HG03354 (cell line): ENCODE measurements at regions not wholly inside any gene's neighbourhood (a gene's known extent, or its start where the extent isn't known, plus 50 kb on each side); places are given as distances from the start of the nearest gene placed in this dataset.

Experiments
- ATAC-seq: cut with Tn5 transposase; IDR thresholded peaks from one replicate; pipeline ENCODE4 v1.9.1; 2021; ENCODE audit warnings: mild to moderate bottlenecking; ENCODE audit not compliant: unreplicated experiment, poor library complexity, severe bottlenecking

DNA sequence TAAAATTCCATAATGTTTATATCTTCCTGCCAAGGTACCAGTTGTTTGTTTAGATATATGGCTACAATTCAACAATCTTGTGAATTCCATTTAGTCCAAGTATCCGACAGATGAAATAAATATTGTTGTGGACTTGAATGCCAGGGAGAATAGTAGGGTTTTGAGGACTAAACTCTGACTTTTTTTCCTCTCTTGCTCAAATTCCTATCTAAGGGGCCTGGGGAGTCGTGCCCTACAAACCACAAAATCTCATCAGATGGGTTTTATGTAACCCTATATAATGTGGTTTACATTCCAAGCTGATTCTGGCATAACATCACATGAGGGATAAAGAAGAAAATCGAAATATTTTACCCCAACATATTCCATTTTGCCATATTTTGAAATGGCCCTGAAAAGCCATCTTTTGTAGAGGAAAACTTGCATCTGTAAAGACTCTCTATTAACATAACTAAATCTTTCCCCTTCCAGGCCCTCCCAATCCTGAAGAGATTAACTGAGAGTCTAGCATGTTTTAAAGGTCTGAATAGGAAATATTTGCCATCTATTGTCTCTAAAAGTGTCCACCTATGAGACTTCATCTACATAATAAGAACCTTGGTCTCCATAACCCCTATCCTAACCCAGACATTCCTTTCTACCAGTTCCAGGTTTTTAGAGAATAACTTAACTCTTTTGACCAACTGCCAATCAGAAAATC is 184.7 kb upstream of the KITLG start:
- ATAC-seq: no peak

DNA sequence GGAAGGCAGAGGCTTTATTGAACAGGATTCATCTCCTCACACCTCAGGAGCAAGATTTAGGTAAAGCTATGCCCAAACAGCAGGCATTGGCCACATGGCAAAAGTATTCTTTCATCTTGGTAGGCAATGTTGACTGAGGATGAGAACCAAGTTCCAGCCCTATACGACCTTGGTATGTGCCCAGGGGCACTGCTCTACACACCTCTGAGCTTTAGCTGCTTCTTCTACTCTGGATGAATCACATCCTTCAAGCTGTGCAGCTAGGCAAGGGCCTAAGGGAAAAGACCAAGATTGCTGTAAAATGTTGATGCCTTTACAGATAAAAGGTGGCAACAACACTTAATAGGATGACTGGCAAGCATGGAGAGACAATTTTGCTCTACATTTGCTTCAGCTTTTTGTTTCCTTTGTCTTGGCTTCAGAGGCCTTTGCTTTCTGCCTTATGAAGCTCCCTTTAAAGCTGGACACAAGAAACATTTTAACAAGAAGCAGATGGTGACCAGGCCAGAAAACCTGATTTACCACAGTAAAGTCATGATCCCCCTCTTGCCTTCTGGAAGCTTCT is 183.3 kb upstream of the KITLG start:
- ATAC-seq: no peak

DNA sequence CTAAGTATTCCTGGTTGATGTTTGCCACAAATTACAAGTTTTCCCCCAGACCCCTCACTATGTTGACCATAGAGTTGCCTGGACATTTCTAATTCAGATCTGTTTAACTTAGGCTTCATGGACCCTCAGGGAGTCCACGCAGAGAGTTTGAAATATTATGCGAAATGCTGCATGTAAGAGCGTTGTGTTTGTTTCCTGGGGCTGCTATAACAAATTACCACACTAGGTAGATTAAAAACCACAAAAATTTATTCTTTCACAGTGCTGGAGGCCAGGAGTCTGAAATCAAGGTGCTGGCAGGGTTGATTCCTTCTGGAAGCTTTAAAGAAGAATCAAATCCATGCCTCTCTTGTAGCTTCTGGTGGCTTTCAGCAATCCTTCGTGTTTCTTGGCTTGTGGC is 177.9 kb upstream of the KITLG start:
- no peak for ATAC-seq

DNA sequence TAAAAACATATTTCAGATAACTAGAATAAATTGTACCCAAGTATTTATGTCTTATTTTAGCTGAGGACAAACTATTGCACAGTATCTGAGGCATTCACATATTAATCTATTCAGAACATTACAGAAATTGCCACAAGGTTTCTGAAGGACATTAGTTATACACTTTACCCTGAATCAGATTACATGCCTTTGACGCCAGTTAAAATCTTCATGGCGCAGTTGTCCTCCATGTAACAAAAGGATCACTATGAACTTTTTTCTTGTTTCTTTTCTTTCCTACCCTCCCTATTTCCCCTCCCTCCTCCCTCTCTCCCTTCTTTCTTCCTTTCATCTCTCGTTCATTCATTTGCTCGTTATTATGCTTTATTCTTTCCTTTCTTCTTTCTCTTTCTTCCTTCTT is 176.6 kb upstream of the KITLG start:
- no peak for ATAC-seq

DNA sequence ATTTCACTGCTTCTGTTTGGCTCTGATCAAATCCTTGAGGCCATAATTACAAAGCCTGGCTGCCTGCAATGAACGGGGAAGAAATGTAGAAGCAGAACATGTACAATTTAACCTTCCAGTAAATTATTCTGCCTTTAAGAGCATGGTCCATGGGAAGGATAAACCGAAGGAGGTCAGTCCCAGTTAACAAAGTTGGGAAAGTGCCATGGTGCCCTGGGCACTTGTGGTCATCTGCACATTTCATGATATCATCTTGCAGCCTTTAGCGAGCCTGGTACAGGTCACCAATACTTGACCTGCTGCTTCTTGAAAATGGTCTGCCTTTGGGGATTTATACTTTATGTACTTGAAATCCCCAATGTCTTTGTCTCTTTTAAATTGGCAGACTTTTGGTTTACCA is 175.9 kb upstream of the KITLG start:
- ATAC-seq: no peak

DNA sequence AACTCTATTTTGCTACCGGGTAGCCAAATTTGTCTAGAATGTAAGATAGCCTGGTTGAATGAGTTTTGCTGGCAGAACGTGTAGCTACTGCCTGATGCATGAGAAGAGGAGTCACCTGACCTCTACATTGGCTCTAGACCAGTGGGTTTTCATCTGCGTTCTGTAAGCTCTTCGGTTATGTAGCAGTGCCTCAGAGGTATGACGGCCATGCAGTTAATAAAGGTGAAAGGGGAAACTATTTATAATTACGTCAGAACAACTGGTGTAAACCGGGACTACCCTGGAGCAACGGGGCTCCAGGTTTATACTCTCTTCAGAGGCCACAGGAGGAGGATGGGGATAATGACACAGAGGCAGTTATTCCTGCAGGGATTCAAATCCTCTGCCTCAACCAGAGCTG is 173.4 kb upstream of the KITLG start:
- no peak for ATAC-seq

DNA sequence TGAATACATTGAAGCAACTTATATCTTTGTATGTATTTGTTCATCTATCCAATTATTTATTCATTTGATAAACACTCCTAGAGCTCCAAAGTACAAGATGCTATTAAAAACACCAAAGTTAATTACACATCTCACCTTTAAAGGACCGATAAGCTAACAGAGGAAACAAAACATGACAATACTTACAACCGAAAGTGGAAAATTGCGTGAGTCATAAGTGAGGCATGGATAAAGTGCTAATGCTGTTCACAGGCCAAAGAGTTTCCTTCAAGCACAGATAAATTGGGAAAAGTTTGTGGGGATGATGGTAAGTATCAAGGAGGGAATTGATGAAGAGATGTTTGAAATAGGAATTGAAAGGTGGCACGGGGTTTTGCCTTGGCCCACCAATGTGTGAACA is 172.8 kb upstream of the KITLG start:
- no peak for ATAC-seq

DNA sequence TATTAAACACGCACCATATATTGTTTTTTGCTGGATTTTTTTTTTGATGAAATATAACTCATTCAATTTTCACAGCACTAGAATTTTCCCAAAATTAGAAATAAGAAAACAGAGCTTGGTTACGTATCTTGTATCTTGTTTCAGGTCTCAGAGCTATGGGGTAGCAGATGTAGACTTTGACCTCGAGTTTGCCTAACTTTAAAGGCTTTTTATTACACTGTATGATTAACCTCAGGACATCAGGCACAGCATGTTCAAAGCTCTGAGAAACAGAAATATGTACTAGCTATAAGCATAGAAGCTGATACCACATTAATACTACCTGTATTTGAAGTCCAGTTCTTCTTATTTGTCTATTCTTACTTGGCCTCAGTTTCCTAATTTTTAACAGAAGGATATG is 171.9 kb upstream of the KITLG start:
- no peak for ATAC-seq

DNA sequence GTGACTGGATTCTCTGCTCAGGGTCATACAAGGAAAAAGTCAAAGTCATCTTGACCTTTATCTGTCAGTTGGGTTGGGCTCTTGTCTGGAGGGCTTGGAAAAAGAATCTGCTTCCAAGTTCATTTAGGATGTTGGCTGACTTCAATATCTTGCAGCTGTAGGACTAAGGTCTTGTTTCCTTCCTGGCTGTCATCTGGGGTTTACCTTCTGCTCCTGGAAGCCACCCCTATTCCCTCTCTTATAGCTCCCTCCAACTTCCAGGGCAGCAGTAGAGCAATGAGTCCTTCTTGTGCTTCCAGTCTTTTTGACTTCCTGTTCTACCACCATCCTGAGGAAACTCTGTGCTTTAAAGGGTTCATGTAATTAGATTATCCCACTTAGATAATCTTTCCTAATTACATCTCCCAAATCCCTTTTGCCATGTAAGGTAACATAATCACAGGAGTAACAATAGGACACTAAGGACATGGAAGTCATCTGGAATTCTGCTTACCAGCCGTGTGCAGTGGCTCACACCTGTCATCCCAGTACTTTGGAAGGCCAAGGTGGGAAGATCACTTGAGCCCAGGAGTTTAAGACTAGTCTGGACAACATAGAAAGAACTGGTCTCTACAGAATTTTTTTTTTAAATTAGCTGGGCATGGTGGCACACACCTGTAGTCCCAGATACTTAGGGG is 170.7 kb upstream of the KITLG start:
- no peak for ATAC-seq

DNA sequence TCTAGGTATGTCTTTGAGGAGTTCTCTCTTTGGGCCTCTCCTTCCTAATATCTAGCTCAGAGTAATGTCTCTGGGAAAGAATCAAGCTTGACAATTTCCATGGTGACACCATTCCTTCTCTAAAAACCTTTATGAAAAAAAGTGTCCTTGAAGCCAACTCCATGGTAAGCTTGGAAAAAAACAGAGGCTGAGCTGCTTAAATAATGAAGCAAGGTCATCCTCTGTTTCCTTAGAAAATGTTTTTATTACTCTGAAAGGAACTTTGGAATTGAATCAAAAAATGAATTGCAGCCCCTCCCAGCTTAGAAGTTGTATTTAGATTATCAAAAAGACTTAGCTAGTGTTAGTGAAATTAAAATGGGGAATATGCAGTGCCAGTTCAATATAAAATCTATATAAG is 166.1 kb upstream of the KITLG start:
- no peak for ATAC-seq

DNA sequence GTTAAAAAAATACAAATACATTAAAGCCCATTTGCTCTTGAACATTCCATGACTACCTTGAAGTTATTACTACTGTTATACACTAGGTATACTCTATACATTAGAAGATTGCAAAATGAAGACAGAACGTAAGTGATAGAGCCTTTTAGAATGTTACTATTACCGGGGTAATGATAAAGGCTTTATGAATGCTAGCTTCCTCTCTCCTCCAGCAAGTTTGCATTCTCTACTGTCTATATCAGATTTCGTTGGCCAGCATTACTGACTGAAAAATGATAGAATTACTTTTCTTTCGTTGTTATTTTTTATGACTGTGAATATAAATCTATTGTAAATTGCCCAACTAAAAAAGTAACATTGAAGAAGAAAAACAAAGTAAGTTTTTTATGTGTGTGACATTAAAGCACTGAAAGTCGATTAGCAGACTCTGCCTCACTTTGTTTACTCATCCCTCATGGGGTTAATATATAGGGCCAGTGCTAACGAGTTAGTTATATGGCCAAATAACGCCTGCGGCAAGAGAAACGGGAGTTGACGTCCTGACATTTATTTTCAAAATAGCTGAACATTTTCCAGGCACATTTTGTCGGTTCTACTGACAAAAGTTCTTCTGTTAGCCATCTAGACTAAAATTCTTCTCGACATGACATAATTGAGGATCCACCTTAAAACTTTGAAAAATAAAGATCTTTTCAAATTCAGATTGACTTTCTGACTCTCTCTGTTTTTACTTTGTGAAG is 163.8 kb upstream of the KITLG start:
- no peak for ATAC-seq

DNA sequence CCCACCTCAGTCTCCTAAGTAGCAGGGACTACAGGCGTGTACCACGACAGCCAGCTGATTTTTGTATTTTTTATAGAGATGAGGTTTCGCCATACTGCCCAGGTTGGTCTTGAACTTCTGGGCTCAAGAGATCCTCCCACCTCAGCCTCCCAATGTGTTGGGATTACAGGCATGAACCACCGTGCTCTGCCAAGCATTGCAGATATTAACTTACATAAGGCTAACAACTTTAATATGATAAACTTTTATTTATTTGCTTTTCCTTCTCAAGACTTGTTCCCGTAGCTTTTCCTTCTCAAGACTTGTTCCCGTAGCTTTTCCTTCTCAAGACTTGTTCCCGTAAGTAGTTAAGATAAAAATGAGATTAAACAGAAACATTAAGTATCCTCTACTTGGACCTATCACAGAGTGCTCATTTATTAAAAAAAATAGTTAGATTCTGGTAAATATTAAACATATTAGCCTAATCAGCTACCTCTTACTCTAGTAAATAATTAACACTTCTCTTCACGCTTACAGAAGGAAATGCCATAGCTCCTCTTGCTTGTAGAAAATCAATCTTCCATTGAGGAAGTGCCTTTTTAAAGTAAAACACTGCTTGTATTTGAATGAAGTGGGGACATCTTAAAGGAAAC is 157.7 kb upstream of the KITLG start:
- no peak for ATAC-seq

DNA sequence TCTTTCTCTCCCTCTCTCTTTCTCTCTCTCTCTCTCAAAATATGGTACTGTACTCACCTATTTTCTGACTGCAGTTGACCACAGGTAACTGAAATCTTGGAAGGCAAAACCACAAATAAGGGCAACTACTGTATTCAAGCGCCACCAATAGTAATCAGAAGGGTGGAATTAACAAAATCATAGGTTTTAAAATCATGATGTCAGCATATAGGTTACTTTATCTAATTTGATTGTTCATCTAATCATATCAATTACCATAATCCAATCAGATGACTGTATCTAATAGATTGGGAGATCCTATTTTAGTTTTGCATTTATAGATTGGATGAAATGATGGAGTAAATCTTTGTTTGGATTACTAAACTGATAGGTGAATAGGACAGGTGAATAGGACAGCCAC is 155.8 kb upstream of the KITLG start:
- ATAC-seq: no peak

DNA sequence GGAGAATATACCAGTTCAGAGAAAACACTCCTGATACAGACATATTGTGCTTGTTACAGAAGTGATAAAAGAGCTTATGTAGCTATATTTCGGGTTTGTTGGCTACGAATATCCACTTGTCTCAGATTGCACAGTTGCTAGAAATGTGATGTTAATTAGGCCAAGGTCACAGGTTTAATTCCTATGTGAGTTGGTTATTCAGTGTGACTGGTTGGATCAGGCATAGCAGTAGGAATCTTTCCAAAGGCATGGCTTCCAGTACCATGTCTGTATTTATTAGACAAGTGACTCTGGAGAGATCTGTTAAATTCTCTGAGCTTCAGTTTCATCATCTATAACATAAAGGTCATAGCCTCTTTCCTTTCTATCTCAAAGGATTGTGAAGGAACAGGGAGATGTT is 152.7 kb upstream of the KITLG start:
- no peak for ATAC-seq

DNA sequence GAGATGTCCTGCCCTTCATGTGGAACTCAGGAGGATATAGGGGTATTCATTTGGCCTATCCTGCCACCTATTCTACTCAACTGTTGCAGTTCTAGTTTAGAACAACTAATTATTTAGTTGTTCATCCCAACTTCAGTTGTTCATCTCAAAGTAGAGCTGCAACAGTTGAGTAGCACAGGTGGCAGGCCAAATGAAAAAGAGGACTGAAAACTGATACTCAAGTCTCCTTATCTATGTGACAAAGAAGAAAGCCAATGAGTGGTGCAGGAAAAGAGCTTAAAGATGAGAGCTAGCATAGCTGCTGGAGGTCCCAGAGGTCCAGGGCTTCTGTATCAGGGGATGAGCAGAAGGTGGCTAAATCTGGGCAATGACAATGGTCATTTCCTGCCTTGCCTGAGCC is 148.9 kb upstream of the KITLG start:
- ATAC-seq: no peak

DNA sequence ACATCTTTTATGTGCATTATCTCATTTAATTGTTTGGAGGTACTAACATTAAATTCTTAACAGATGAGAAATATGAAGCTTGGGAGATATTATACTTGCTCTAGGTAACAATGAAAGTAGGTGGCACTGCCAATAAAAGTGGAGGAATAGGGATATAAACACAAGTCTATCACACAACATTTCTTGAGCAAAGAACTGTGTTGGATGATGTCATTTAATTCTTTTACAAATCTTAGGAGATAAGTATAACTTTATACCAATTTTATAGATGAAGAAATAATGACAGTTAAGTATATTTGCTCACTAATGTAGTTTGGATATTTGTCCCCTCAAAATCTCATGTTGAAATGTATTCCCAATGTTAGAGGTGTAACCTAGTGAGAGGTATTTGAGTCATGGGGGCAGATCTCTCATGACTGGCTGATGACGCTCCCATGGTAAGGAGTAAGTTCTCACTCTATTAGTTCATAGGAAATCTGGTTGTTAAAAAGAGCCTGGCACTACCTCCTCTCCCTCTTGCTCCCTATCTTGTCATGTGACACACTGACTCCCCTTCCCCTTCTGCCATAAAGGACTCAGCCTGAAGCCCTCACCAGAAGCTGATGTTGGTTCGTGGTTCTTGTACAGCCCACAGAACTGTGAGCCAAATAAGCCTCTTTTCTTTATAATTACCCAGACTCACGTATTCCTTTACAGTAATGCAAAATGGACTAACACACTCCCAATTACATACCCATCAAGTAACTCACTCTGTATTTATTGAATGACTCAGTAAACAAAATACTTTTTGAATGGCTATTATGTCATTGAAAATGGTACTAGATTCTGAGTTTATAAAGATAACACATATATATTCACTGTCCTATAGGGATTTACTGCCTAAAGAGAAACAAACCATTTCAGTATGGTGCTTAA is 146.8 kb upstream of the KITLG start:
- ATAC-seq: no peak

DNA sequence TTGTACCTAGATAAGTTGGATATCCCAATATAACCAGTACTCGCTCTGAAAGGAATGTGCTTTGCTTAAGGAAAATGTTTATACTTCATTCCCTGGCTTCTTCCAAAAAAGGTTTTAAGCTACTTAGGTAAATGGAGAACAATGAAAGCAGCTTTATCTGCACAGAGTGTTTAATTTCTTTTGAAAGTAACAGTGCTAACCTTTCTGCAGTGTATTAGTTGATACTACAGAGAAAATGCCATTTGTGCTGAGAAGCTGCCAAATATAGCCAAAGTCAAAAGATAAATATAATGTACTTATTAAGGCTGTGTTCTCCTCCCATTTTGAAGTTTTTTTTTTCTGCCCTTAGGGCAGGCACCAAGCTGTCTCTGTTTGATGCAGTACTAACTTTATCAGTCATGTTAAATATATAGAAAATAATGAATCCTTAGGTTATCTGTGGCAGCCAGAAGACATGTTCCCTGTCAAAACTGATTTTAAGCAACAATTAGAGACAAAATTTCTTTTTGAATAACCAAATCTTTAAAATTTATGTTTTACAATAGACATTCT is 145.4 kb upstream of the KITLG start:
- no peak for ATAC-seq

DNA sequence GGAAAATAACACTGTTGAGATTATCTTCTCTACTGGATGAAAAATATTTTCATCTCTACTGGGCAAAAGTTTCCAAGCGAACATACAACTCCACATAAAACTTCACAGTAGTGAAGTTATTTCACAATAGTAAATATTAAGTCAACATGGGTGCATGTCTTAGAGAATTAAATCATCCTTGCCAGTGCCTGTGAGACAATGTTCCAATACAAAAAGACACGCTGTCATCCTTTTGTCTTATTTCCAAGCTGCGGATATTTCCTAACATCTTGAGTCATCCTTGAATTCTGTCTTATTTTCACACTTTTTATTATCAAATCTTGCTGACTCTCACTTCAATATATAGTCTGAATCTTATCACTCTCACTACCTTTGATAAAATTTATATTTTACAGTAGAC is 142.9 kb upstream of the KITLG start:
- ATAC-seq: no peak
